ENCODE measurements at regions not wholly inside any gene's neighbourhood (a gene's known extent, or its start where the extent isn't known, plus 50 kb on each side); places are given as distances from the start of the nearest gene placed in this dataset.

DNA sequence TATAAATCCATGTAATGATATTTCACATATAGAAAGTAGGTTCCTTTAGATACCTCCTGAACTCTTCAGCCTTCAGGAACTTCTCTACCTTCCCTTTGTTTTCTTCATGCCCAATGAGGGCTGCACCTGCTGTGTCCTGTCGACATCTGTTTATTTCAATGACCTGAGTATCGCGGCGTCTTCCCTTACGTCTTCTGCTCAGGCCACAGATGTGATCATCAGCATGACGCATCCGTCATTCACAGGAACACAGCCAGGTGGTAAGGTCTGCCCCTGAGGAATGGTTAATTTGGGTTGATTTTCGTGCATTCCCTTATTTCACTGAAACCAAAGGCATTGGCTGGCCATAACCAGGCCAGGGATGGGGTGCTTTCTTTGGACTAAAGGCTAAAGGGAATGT lies 217.1 kb downstream of the MED10 start:
- FAIRE-seq, result no peak

DNA sequence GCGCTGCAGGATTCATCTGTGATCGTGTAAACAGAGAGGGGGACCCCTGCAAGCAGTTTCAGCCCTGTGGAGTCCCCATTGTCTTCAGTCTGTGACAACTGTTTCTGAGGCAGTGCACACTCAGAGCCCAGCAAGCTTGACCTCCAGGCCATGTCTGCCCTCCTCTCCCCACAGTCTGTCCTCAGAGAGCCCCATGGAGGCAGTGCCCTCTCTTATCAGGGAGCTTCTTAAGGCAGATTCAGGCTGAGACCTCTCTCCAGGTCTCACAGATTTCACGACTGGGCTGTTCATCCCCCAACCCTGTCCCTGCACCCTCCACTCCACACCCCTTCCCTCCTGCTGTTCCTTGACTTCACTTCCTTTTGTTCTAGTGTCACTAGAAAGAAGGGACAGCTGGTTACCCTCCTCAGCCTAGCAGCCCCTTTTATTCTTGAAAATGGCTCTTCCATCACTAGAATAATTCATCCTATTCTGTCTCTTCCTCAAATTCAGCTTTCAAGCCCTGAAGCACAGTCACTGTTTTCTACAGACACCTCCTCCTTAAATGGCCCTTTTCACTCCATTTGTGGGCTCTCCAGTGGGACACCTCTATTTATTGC lies 218.4 kb downstream of the MED10 start:
- FAIRE-seq, result no peak

DNA sequence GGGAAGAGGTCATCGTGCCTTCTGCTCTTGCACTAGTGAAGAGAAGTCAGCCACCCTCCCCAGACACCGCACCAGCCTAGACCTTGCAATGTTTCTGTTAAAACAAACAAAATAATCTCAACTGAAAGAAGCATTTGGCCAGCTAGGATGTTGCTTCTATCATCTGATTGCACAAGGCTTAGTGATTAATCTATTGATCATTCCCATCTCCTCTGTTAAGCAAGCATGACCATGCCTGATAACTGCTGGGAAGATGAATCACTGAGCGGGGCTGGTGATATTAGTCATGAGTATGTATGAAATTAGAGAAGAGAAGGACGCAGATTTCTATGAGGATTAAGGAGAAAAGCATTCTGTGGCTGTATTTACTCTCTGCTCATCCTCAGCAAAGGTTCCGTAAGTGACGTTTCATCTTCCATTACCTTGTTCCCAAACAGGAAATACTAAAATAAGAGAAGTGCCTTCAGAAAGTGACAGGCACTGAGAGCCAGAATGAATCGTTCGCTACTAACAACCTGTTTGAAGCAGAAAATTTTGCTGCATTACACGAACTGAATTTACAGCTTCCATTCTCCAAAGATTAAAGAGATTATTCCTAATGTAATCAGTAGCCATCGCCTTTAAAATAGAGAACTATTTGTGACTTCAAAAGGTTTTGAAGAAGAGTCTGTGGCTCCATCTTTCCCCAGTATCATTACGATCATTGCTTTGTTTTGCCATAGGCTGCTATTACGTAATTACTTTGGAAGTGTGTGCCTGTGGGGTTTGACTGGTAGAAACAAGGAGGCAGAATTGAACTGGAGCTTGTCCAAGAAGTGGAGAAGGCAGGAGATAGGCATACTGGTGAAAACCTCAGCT lies 219.1 kb downstream of the MED10 start:
- FAIRE-seq, result no peak

DNA sequence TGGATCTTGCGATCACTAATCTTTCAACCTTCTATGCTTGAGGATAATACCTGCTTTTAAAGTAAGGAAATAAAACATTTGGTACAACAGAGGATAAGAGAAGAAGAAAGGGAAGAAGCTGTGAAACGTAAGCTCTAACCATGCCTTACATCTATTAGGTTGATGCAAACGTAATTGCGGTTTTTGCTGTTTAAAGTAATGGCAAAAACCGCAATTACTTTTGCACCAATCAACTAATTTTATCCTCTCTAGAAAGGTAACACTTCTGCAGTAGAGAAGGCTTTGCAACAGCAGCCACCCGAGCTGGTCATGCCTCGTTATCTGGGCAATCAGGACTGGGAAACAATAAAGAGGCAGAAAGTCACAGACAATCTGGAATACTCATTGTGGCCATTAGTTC lies 224.1 kb downstream of the MED10 start:
- no peak for FAIRE-seq

DNA sequence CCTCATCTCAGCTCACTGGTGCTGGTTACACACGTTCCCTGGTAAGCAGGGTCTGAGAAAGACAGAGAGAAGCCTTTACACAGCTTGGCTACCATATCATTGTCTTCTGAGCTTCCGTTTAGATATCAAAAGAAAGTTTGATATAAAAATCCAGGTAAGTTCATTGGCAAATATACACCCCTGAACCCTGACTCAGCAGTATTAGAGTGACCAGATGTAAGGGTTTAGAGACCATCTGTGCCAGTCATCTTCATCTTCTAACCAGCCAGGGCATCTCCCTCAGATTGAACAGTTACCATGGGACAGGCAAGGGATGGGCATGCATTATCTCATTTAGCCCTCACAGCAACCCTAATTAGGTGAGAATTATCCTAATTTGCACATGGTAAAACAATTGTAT lies 232.1 kb downstream of the MED10 start:
- FAIRE-seq, result no peak

DNA sequence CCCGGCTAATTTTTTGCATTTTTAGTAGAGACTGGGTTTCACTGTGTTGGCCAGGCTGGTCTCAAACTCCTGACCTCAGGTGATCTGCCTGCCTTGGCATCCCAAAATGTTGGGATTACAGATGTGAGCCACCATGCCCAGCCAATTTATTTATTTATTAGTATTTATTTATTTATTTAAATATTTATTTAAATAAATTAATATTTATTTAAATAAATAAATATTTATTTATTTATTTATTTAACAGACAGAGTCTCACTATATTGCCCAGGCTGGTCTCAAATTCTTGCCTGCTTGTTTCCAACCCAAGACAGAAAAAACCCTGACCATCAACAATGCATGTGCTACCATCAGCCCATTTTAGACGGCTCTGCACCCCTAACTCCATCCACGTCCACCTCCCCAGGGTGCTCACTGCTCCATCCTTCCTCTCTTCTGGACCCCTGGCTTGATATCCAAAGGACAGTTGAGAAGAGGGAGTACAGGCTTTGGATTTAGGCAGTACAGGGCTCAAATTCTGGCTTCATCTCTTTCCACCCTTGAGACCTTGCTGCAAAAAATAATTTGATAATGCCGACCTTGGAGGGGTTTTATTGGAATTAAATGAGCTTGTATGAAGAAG lies 232.6 kb downstream of the MED10 start:
- no peak for FAIRE-seq

DNA sequence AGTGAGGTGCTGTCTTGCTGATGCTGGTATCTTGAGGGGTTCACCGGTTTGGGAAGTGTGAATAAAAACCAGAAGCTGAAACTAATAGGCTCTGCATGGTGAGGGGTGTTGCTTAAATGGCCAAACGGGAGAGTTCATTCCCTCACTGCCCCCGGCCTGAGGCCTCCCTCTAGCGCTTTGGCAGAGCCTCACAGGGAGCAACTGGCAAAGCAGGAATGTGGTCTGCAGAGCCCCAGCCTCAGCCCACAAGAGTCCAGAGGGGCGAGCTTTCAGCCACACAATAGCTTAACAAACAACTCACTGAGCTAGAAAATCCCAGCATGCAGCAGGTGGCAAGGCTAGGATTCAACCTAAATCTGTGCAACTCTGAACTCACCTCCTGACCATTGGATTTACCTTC lies 234.8 kb downstream of the MED10 start:
- no peak for FAIRE-seq

DNA sequence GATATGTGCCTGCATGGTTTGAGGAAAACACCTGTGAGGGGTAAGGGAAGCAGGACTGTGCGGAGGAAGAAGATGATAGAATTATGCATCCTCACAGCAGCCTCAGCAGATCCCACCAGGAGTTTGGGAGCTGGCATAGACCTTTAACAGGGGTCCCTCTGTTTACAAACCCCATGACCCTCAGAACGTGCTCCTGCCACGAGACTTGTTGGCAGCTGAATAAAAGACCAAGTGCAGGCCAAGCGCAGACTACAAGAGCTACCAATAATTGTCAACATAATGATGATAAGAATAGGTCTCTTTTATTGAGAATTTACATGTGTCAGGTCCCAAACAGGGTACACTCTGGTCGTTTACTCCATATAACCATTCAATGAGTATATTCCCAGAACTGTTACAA lies 236.0 kb downstream of the MED10 start:
- FAIRE-seq, result no peak

DNA sequence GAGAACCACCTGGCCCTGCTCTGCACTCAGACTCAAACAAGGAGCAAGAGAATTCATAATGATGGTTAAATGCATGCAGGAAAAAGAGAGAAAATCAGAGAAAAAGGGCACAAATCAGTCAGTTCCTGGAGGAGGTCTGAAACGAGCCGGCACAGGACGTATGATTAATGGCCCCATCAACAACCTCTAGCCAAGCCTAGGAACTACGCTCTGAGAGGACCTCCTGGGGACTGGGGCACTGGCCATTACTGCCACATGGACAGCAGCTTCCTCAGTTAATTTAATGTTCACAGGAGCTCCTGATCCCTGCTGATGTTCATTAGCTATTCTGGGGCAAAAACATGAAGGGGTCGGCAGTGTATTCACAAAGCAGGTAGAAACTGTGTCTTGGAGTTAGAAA lies 238.1 kb downstream of the MED10 start:
- no peak for FAIRE-seq

DNA sequence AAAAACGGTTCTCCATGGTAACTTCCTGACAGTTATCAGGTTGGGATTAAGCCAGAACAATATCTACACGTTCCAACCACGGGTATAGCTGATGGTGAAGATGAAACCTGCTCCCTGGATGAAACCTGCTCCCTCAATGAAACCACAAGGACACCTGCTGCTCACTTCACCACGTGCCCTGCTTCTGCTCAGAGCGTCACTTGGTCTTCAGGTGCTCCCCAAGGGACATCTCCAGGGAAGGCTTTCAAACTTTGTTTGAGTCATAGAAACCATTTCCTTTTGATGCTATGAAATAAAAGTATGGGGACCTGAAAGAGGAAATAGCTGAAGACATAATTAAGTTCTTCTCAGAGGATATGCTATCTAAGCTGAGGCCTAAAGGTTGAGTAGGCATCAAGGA lies 242.4 kb downstream of the MED10 start:
- no peak for FAIRE-seq

DNA sequence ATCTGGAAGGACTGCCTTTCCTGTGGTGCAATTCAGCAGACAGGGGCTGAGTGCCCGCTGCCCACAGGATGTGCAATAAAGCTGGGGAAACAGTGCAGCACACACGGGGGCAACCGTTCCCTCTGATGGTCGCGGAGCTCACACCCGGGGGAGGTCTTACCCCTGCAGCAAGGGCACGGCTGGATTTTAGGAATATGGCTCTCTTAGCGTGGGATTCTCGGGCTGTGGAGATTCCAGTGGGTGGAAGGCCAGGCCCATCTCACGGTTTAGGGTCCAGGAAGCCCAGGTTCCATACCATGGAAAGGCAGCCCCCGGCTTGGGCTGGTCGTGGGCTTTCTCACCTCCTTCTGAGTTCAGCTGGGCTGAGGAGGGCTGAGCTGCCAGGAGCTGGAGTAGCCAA lies 244.1 kb downstream of the MED10 start:
- no peak for FAIRE-seq

DNA sequence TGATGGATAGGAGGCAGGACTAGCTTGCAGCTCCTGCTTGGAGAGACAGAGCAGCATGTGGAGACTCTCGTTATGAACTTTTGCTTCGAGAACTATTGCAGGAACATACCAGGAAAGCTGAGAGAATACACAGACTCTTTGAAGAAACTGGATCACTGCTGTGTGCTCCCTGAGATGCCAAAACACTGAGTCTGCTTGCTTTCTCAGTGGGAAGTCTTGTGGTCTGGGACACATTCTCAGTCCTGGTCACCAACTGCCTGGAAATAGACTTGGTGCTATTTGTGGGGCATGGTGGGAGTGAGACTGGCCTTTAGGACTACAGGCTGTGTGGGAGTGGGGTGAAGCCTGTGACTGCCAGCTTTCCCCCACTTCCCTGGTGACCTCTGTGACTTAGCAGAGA lies 252.6 kb downstream of the MED10 start:
- FAIRE-seq, result no peak

DNA sequence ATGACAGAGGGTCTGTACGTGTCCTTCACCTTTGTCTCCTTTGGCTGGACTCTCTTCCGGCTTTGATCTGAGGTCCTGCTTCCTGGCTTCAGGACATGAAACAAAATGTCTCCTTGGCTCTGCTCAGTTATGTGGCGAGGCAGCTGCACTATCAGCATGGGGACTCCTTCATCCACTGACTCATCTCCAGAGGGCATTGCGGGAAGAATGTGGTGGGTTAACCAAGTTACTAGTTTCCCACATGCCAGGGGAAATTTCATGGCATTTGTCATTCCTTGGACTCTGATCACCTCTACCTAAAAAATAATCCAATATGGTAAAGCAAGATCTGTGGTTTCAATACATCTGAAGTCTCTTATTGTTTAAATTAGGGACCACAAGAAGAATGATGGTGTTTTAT lies 259.7 kb downstream of the MED10 start:
- FAIRE-seq, result no peak

DNA sequence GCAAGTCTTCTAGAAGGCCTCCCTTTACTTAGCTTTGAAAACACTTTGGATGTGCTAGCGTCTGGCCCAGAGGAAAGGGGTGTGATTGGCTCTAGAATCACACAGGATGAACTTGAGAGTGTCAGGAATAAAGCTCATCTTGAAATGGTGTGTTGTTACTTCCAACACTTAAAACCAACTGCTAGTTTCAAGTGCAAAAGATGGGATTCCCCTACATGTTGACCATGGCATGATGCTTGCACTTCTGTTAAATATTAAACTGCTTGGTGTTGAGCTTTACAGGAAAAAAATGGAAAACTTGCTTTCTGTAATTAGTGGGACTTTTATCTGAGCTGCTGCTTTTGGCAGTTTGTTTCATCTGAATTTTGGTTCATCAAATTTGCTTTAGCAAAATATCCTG lies 261.1 kb downstream of the MED10 start:
- FAIRE-seq, result no peak

DNA sequence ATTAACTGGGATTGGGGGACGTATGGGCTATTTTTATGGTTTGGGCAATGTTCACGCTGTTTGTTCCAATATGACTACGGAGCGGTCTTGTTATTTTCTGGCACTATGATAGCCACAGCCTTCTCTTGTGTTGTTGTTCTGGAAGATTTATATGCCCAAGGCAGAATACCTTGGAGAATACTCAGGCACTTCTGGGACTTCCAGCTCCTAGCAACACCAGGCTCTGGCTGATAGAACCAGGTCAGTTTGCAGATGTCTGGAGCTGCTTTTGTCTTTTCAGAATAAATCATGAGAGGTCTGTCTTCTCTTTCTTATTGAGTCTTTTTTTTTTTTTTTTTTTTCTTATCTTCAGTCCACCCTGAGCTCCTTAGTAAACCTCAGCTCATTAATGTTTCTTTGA lies 262.5 kb downstream of the MED10 start:
- FAIRE-seq, result no peak

DNA sequence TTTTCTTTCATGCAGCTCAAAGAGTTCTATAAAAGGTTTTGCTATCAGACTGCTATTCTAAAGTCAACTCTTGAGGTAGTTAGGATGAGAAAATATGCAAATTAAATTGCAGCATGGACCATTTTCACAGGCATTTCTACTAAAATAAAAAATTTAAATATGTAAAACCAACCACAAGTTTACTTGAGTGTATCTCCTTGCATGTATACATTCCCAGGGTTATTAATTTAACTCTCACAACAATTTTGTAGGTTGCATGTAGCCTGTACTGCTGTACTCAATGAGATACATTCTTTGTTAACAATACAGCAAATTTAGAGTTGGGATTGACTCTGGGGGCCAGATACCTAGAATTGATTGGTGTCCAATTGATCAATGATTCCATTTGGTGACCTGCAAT lies 265.8 kb downstream of the MED10 start:
- FAIRE-seq, result no peak

DNA sequence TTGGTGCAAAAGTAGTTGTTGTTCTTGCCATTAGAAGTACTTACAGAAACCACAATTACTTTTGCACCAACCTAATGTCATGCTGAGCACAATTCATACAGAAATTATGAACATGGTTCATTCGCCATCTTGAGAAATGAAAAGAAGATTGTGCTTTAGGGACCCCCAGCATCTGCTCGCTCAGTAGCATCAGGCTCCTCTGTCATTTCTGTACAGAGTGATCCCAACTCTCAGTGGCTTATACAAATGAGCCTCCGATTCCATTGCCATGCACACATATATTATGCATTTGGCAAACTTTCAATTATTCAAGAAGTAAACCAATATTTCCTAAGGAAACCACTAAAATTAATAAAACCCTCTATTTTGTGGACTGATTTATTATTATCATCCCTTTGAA lies 266.2 kb downstream of the MED10 start:
- no peak for FAIRE-seq

DNA sequence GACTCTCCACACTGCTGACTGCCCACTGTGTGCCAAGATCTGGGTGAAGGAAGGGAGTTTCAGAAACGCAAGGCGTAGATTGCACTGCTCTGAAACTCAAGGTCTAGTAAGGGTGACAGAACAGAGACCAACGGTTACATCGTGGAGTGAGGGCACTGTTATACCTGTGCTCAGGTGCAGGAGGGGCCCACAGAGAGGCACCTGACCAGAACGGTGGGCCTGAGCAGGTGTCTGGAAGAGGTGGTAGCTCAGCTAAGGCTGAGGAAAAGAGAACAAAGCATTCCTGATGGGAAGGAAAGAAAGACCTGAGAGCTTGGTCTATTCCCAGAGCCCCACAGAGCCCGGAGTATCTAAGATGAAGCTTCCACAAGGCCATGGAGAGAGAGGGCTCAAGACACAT lies 267.2 kb downstream of the MED10 start:
- no peak for FAIRE-seq

DNA sequence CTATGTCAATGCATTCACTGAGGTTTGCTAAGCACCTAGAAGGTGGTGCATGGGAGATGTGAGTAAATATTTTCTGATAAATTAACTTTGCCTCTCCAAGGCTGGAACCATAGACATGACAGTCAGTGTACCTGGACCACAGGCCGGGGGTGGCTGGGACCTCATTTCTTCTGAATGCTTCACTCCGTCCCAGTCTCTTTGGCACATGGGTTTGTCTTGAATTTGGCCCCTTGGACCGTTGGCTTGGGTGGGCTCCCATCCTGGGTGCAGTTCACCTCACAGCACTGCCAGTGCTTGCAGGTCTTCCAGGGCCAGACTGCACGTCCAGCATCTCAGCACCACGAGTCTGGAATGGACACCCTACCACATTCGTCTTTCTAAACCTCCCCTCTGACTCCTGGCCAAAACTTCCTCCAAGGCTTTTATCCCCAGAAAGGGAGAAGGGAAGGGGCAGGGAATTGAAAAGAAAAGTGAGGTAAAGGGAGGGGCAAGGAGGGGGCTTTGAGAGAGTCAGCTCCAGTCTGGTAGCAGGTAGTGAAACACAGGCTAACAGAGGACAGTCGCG lies 267.8 kb downstream of the MED10 start:
- FAIRE-seq, result no peak

DNA sequence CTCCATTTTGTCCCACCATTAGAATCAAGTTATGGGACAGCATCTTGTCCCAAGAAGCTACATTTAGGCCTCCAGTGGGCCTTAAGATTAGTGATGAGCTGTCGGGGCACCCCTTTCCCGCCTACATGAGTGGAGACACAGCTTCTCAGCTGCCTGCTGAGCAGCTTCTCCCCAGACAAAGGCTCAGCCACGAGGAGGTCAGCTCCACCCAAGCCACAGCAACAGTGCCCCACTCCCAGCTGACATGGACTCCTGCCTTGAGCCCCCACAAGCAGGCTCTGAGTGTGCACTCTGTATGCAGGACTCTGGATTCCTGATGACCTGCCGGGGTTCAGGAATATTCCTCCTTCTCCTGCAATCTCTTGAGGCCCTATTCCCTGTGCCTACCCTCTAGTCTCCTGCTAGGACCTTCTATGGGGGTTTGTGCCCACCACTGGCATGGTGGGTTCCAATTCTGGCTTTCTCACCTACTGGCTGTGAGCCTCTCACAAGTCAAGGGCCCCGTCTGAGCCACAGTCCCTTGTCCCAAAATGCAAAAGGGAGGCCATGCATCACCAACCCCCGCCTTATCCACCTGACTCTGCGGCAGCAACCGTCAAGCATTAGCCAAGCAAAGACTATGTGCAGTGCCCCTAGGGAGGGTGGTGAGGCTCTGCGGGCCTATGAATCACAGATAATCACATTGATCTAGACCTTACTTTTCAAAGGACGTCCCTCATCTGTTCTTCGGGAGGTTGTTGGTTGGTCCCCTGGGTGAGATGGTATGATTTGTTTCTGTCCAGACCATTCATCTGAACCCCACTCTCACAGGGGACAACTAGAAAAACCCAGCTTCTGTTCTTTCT lies 269.1 kb downstream of the MED10 start:
- no peak for FAIRE-seq

DNA sequence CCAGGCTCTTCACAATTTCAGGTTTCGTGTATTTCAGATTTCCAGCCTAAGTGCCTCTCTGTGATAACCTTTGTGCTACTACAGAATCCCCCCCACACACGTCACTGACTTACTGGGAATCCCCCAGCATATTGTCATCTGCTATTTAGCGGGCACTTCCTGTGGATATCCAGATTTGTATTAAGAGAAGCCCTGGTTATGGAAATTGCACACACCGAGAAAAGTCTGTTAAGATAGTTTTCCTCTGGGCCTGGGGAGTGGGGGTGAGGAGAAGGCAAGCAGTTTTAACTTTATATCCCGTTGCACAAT lies 269.9 kb downstream of the MED10 start:
- no peak for FAIRE-seq

DNA sequence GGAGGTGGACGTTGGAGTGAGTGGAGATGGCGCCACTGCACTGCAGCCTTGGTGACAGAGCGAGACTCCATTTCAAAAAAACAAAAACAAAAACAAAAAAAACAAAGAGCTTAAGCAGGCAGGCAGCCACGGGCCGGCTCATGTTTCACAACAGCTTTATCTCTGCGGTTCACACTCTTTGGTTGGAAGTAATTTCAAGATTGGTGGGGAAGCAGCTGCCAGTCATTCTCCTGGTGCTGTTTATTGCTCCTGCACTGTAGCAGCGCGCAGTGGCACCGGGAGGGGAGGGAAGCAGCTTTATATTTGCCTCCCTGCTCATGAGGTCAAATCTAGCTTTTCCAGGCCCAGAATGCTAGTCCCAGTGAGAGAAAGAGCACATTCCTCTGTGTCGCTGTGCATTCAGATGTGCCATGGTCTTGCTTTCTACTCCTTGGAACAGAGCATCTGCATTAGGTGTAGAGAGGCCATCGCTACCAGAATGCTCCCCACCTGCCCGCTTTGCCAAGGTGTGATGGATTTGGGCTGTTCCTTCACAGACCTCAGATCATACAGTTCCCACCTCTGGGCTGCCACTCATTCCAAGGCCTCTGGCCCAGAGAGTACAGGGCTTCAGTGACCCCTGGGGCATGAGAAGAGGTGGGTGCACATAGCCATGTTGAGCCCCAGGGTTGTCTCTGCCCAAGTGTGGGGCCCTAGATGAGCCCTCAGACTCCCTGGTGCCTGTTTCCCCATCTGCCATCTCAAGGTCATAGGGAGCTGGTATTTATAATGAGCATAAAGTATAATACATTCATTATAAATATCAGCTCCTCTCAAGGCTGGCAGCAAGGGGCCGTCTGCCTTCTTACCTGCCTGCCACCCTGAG lies 270.4 kb downstream of the MED10 start:
- FAIRE-seq, result no peak
